Nucleus accumbens (tissue), 56 donors: ENCODE measurements at regions not wholly inside any gene's neighbourhood (a gene's known extent, or its start where the extent isn't known, plus 50 kb on each side); places are given as distances from the start of the nearest gene placed in this dataset.

Experiments used
- DNase-seq, 56 donors: peaks; one replicate each; lab custom pipeline; 2025; lab: John Stamatoyannopoulos, UW

DNA sequence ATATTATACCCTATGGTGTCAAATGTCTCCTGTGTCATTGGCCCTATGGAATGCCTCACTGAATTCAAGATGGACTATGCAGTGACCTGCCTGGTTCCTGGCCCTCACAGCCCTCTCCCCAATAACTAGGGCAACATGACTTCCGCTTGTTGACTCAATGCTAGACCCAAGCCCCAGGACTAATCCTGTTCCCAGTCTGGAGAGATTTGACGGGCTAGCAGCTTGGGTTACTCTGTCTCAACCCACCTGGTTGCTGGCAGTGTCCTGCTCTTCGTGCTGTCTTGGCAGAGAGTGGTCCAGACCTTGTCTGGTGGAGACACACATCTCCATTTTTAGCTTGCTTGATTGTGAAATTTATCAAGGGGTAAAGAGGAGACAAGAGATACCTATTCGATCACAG is 135.8 kb upstream of the HES1 start:
- DNase-seq = no peak

DNA sequence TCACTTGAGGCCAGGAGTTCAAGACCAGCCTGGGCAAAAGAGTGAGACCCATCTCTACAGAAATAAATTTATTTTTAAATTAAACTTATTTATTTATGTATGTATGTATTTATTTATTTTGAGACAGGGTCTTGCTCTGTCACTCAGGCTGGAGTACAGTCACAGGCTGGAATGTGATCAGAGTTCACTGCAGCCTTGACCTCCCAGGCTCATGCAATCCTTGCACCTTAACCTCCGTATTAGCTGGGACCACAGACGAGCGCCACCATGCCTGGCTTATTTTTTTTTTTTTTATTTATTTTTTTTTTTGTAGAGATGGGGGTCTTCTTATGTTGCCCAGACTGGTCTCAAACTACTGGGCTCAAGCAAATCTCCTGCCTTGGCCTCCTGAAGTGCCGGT is 135.2 kb upstream of the HES1 start:
- DNase-seq = no peak

DNA sequence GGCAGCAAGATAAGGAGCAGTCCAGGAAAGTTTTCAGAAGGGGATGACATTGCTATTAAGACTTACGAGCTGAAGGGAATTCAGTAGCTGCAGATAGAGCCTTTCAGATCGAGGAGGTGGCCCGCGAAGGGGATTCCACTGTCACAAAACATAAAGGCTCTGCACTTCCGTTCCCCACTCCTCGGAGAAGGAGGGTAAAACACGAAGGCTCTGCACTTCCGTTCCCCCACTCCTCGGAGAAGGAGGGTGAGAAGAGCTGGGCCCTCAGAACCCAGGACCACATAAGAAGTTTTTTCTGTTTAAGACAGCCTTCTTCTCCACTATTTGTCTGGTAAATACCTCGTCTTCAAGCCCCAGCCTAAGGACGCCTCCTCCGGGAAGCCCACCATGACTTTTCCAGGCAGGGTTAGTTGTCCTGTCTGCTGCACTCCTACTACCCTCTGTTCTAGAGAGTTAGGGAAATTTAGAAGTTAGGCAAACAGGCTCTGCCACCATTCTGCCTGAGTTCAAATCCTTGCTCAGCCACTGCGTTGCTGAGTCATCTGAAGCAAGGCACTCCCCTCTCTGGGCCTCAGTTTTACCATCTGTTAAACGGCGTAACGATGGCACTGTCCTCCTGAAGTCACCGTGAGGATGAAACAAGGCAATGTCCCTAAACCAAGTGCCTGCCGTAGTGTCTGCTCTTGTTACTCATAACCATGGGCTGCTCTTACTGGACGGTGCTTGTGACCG is 134.1 kb upstream of the HES1 start:
- DNase-seq = no peak

DNA sequence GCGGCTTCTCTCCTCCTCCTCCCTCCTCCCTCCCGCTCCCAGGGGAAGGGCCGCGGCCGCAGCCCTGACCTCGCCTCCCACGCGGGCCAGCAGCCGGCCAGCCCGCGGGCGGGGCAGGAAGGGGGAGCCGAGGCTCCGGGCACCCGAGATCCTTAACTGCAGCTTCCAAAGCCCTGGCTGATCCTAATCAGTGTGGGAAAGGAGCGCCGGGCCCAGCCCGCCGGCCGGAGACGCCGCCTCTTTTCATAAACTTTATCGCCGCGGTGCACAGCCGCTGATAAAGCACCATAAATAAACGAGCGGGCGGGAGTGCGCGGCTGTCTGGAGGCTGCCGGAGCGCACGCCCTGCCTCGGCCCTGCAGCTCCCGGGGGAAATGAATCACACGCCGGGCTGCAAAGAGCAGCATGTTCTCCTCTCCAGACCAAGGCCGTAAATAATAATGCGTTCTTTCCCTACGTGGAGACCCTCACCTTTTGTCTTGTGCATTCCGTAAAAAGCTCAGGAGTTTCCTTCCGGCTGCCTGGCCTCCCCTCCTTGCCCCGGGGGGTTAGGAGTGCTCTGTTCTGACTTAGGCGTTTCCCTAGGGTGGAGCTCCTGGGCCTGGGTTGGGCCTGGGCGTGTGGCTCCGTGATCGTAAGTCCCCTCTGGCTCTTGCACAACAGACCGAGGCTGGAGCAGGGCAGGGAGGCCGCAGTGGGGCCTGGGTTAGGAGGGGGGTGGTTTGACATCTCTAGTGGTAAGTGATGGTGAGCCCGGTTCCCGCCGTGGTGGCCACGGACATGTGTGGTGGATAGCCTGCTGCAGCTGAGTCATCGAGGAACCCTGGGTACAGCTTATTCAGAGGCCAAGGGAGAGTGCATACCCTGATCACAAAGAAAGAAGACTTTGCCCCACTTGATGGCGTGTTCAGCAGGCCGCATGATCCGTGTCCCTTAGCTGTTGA is 132.6 kb upstream of the HES1 start:
- DNase-seq = peak in 25 of 56 donors; percentile 9 to 73 (median 26)

DNA sequence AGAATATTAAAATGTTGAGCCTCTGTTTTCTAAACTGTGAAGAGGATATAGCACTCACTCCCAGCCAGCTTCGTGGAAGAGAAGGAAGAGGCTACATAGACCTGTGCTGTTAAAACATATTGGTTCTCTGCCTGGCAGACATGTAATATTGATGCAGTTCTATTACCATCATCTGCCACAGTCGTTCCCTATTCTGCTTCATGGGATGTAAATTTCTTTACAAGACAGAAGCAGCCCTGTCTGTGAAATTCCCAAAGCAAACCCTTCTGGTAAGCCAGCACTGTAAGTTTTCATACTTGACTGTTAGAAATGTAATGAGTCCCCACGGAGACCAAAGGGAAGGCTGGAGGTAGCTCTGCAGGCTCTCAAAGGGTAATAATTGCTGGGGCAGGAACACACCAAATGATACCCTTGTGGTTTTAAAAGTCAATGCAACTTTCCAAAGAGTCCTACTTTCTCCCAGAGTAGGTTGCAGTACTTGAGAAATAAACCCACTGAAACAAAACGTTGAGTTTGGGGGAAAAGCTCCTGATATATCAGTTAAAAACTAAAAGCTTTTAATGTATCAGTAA is 129.9 kb upstream of the HES1 start:
- no peak for DNase-seq

DNA sequence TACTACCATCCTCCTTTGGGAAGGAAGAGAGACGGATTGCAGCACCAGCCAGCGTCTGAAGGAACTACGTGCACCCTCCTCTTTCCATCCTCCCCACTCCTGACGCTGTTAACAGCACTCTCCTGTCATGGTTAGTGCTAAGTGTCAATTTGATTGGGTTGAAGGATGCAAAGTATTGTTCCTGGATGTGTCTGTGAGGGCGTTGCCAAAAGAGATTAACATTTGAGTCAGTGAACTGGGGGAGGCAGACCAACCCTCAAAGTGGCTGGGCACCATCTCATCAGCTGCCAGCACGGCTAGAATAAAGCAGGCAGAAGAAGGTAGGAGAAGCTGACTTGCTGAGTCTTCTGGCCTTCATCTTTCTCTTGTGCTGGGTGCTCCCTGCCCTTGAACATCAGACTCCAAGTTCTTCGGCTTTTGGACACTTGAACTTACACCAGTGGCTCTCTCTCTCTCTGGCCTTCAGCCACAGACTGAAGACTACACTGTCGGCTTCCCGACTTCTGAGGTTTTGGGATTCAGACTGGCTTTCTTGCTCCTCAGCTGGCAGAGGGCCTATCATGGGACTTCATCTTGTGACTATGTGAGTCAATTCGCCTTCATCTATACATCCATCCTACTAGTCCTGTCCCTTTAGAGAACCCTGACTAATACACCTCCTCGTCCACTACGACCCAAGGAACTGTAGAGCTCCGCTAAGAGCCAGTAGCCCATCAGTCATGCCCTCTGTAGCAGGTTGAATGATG is 128.2 kb upstream of the HES1 start:
- no peak for DNase-seq

DNA sequence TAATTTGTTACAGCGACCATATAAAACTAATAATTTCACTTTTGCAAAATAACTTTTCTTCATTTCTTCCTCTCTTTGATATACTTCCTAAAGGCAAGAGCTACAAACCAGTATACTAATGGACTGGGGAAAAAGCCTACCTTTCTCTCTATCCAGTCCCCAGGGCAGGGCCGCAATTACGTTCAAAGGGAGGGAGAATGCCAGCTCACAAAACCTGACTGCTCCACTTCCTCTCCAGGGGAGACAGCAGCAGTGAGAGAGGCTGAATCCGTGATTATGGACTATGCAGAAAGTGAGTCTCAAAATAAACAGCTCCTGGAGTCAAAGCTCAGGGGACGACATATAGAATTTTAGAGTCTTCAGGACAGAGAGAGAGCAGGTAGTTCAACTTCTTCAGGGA is 126.9 kb upstream of the HES1 start:
- no peak for DNase-seq

DNA sequence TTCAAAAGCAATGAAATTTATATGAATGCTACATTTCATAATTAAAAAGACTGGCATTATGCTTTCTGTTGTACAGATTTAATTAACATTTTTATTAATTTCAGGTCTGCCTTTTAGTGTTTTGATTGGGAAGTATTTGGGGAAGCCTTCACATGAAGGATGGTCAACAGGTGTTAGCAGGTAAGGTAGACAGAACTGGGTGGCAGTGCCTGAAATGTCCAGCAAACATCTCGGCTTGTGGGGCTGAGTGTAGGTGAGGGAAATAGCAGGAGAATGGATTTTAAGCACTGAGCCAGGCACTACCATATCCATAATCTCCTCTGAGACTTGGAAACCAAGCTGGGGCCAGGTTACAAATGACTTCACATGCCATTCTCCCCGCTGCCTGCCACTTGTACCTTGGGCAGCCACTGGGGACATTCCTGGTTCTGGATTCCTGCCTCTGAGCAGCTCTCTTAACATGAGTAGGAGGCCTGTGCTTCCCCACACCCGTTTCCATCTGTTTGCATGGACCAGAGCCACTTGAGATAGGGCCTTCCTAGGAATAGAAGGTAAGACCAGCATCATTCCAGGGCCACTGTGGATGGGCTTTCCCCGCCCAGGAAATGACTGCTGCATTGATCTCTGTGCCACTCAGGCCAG is 125.9 kb upstream of the HES1 start:
- DNase-seq = no peak

DNA sequence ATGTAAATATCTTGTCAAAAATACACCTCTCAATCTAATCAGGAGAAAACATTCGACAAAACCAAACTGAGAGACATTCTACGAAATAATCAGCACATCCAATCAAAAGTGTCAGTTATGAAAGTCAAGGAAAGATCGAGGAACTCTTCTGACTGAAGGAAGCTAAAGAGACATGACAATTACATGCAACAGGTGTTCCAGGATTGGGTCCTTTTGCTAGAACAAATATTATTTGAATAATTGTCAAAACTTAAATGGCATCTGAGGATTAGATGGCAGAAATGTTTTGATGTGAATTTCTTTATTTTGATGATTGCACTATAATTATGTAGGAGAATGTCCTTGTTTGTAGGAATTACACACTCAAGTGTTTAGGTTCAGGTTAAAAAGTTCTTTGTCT is 124.1 kb upstream of the HES1 start:
- DNase-seq = no peak

DNA sequence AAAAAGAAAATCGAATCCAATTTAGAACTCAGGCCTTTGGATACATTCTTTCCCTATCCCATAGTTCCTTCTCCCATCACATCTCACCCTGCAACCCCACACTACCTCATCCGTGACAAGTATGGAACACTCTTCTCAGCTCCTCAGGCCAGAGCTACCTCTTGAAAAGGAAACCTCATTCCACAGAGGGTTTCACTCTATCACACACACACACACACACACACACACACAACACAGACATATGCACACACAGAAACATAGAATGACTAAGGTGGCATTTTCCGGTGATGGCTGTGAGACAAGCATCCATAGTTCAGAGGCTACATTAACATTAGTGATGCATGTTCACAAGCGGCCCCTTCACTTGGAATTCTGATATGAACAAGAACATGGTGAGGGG is 122.0 kb upstream of the HES1 start:
- DNase-seq = no peak

DNA sequence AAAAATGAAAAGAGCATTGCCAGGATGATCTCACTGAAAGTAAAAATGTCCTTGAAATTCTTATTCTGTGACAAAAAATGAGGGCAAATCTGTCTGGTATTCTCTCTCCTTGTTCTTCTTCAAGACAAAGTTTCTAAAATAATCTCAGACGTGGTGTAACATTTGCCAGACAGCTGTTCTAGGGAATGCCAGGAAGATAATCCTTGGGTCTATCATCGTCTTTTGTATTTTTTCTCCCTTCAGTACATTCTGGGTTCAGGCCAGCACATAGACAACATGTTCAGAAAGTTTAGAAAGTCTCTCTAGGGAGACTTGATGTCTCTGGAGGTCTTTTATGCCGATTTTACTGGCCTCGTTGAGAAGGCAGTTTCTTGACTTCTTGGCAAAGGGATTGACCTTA is 121.2 kb upstream of the HES1 start:
- DNase-seq = no peak

DNA sequence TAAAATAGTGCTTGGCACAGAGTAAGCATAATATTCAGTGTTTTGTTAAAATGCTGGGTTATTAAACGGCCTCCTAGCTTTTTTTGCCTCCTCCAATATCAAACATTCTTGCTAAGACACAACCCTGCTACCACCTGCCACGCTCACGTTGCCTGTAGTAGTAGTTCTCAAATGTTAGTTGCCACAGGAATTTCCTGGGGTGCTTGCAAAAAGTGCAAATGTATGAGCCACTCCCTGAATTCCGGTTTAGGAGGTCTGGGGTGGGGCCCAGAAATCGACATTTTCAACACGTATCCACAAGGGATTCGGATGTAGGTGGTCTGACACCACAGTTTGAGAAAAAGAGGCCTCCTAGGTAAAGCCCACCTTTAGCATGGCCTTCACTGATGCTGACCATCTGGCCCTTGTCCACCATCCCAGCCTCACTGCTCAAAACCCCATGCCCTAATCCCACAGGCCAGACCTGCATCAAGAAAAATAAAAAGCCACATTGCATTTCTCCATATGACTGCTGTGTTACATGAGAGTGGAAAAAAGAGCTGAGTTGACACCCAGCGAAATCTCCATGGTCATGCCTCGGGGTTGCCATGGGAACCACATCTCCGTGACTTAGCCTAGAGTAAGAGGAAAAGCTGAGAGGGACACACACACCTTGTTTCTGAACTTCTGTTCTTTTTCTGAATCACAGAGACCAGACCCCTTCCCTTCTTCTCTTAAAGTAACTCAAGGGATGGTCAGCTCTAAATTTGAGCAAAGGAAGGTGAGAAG is 116.4 kb upstream of the HES1 start:
- peak in 2 of 56 donors; percentile 15 to 22 for DNase-seq

DNA sequence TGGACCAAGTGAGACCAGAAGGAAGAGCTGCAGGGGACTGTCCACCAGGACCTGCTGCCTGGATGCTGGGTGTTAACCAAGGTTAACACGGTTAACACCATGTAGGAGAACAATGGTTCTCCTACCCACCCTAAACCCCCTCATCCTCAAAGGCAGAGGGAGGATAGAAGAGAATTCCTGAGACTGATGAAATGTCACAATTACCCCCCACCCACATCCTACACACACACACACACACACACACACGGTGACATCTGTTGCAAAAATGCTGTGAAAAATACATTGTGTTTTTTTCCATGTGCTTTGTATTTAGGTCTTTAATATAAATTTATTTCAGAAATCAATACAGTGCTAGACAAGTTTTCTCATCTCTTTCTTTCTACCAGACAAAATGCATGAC is 113.9 kb upstream of the HES1 start:
- DNase-seq = no peak

DNA sequence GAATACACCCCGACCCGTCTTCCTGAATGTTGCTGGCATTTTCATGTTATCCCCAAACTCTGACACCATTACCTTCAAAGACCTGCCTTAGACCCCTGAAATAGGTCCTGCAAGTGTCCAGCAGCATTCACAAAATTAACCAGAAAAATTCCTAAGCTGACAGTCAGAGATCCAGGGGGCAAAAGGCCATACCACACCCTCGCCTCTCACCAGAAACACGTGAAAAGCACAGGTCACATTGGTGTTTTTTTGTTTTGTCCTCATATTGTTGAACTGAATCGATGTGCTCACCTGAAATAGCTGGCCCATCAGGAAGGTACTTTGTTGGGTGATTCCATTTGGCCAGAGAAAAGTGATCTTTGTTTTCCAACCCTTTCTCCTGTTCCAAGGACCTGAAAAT is 113.1 kb upstream of the HES1 start:
- no peak for DNase-seq

DNA sequence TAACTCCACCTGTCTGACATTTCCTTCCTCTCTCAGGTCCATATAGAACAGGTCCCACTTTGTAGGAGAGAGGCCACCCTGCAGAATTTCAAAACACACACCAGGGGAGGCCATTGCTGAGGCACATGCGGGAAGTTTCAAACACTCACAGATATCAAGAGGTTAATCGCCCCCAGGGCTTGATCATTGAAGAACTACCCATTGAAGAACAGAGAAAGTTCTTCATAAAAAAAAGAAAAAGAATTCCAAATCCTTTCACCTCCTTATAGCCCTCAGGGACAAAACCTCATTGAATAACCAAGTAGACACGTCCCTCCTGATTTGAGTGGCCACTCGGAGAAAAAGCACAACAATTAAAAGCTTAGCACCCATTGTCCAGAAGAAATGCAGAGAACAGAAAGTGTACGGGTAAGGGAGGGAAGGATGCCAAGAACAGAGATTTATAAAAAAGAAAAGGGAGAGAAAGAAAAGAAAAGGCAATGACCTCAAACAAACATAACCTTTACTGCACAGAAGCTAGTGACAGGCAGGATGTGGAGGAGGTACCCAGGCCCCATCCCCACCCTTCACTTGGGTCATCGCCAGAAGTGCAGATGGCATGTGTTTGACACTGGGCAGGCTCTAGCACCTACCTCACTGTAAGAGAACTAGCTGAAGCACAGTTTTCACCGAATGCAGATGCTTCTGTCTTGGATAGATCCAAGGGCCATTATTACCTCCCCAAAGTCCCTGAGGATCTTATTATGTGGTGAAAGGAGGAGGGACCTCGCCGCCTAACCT is 112.3 kb upstream of the HES1 start:
- DNase-seq = peak in 1 of 56 donors; percentile 11

DNA sequence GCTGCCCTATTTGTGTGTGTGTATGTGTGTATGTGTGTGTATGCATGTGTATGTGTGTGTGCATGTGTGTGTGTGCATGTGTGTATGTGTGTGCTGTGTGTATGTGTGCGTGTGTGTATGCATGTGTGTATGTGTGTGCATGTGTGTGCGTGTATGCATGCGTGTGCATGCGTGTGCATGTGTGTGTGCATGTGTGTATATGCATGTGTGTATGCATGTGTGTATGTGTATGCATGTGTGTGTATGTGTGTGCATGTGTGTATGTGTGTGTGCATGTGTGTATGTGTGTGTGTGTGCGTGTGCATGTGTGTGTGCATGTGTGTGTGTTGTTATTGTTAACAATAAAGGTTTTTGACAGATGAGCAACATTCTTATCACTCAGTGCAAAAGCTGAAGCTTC is 110.8 kb upstream of the HES1 start:
- no peak for DNase-seq

DNA sequence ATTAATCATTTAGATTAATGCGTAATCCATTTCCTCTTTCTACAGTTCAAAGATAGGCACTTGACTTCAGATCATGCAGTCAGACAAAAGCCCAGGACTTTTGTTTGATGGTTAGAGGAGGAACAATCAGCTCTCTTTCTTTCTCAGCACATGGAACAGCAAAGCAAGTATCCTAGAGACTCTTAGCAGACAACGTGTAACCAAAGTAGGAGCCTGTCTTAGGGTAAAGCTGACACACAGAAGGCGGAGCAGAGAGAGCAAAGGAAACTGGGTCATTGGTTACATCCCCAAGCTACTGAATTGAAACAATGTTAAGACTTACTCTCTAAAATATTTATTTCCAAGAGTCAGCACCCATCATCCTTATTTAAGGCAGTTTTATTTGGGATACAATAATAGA is 110.0 kb upstream of the HES1 start:
- no peak for DNase-seq

DNA sequence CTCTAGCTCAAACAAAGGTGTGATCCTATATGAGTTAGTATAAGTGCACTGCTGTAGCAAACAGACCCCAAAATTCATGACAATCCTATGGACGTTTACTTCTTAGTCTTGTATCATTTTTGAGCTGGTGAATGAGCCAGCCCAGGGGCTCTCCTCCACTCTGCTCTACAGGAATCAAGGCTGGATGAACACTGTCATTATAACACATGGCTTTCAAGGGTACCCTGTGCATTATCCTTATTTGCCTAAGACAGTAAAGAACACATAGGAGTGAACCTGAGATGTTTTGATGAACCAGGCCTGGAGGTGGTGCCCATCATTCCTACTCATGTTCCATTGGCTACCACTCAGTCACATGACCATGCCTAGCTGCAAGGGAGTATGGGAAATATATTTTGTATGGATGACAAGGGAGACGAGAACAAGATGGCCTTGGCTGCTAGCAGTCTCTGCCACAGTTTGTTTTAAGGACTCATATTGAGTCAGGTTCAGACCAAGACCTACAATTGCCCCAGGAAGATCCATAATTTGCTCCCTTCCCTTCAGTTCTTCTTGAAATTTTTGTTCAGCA is 107.4 kb upstream of the HES1 start:
- DNase-seq = no peak
